Loucy (cell line): ENCODE measurements at regions not wholly inside any gene's neighbourhood (a gene's known extent, or its start where the extent isn't known, plus 50 kb on each side); places are given as distances from the start of the nearest gene placed in this dataset.

ENCODE experiments used
- CTCF ChIP-seq: fragments of 200-600 bp; sonication (generic); conservative IDR thresholded peaks from 2 replicates; pipeline ENCODE4 v1.5.1; 2014; ENCODE audit warnings: mild to moderate bottlenecking, antibody characterized with exemption, low read length
- EZH2phosphoT487 ChIP-seq: fragments of 200-600 bp; IDR thresholded peaks from 2 replicates; pipeline ENCODE4 v1.6.1; 2018; ENCODE audit warnings: antibody characterized with exemption, mild to moderate bottlenecking, moderate library complexity, borderline replicate concordance

DNA sequence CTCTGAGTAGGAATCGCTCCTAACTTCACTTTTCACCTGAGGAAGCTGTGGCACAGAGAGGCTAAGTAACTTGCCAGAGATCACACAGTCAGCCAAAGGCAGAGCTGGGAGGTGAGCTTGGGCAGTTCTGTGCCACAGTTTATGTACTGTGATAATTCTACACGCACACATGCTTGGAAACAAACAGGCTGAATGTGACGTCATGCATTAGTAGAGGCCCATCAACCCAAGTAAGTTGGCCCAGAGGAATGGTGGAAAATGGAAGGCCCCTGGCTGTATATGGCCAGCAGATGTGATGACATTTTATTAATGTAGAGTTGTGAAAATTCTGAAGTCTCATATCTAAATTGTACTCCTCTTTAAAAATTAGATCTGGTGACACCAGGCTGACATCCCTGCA, 394.0 kb downstream of the MIAT start:
- no peak for TF ChIP-seq CTCF
- no peak for TF ChIP-seq EZH2phosphoT487
